HepG2 (cell line): ENCODE measurements at regions not wholly inside any gene's neighbourhood (a gene's known extent, or its start where the extent isn't known, plus 50 kb on each side); places are given as distances from the start of the nearest gene placed in this dataset. TPM values are rescaled to one million over a fixed set of nuclear protein-coding genes. Genes with fewer than 3 reads are reported as not detected.

Experiments
- ATAC-seq: fragments of 200-7000 bp; cut with Tn5 transposase; 3 replicates; pipeline ENCODE4 v1.9.1; 2020; ENCODE audit warnings: mild to moderate bottlenecking, moderate library complexity
- BruUV-seq: library from RNA; stranded (reverse); fragments of 400-500 nt; replicated peaks from 2 replicates; lab custom pipeline; 2021; lab: Mats Ljungman, UMichigan
- CTCF ChIA-PET: fragments of 300-600 bp; formaldehyde crosslinking; extraction: SDS; loops from one replicate; lab custom pipeline; 2021; ENCODE audit warnings: low total read pairs, inconsistent platforms, low intra/inter-chr PET ratio; lab: Yijun Ruan, JAX
- POLR2A ChIA-PET: fragments of 350-600 bp; sonication (Branson Sonifier 250); formaldehyde crosslinking; loops from one replicate; lab custom pipeline; 2020; ENCODE audit warnings: antibody characterized with exemption, inconsistent platforms; lab: Yijun Ruan, JAX
- DNase-seq: peaks from one replicate; pipeline ENCODE4 v3.0.0-alpha.2; 2015; ENCODE audit warnings: low spot score
- FAIRE-seq: peaks from 3 replicates; lab custom pipeline; 2011; peaks lifted over from hg19 to GRCh38; lab: Jason Lieb, UNC
- H2AFZ ChIP-seq: one replicate; pipeline ENCODE4 v1.6.1; 2011; ENCODE audit warnings: low read length, inconsistent platforms
- H3K27ac ChIP-seq: fragments of 300-600 bp; 3 replicates; pipeline ENCODE4 v1.8.0; 2011; ENCODE audit warnings: mixed run types, mild to moderate bottlenecking, mixed read lengths, low read length, inconsistent platforms; ENCODE audit not compliant: insufficient read depth; ENCODE audit errors: extremely low read length
- H3K27me3 ChIP-seq, 2 experiments: fragments of 200-600 bp in 1 of 2; 2 replicates in 1 of 2; 3 replicates in 1 of 2; pipeline versions ENCODE4 v1.6.0 to v1.8.0; 2011; ENCODE audit warnings: low read length in 2 of 2, mild to moderate bottlenecking in 2 of 2, moderate library complexity in 2 of 2, inconsistent platforms in 1 of 2; ENCODE audit not compliant: insufficient read depth in 2 of 2, control insufficient read depth in 1 of 2
- H3K36me3 ChIP-seq, 2 experiments: fragments of 200-600 bp in 1 of 2; replicated peaks in 1 of 2; 2 replicates in 1 of 2; 3 replicates in 1 of 2; pipeline versions ENCODE4 v1.5.1 to v1.8.0; 2011; ENCODE audit warnings: low read length in 2 of 2, inconsistent platforms in 1 of 2; ENCODE audit not compliant: insufficient read depth in 2 of 2, control insufficient read depth in 1 of 2
- H3K4me1 ChIP-seq: 2 replicates; pipeline ENCODE4 v1.5.1; 2012; ENCODE audit warnings: low read length, inconsistent platforms; ENCODE audit not compliant: insufficient read depth
- H3K4me2 ChIP-seq: 2 replicates; pipeline ENCODE4 v1.6.0; 2011; ENCODE audit warnings: low read depth, low read length, inconsistent platforms
- H3K4me3 ChIP-seq, 3 experiments: fragments of 200-600 bp in 1 of 3; sonication (generic), shearing (Covaris generic) in 1 of 3; replicated peaks in 1 of 3; 2 replicates each; pipeline ENCODE4 v1.5.1; 2011 to 2016; ENCODE audit warnings: low read length in 3 of 3, inconsistent platforms in 2 of 3, low read depth in 2 of 3, mild to moderate bottlenecking in 2 of 3, control low read depth in 1 of 3, mixed read lengths in 1 of 3; ENCODE audit not compliant: insufficient read depth in 1 of 3
- H3K79me2 ChIP-seq: one replicate; pipeline ENCODE4 v1.6.1; 2011; ENCODE audit warnings: low read length, inconsistent platforms; ENCODE audit not compliant: insufficient read depth
- H3K9ac ChIP-seq: 2 replicates; pipeline ENCODE4 v1.6.0; 2011; ENCODE audit warnings: mild to moderate bottlenecking, low read depth, low read length, inconsistent platforms; ENCODE audit not compliant: insufficient read depth
- H3K9me3 ChIP-seq: 2 replicates; pipeline ENCODE4 v1.5.1; 2012; ENCODE audit warnings: mild to moderate bottlenecking, low read length
- H4K20me1 ChIP-seq: 2 replicates; pipeline ENCODE4 v1.6.0; 2011; ENCODE audit warnings: inconsistent platforms, mild to moderate bottlenecking, low read length, moderate library complexity; ENCODE audit not compliant: insufficient read depth
- CAMTA2 ChIP-seq: sonication (generic); formaldehyde crosslinking; IDR thresholded peaks from 2 replicates; pipeline ENCODE4 v1.4.0; 2020; ENCODE audit warnings: mild to moderate bottlenecking, missing genetic modification reagents, borderline replicate concordance
- CERS6 ChIP-seq: sonication (generic); formaldehyde crosslinking; IDR thresholded peaks from 2 replicates; pipeline ENCODE4 v1.5.0; 2020; ENCODE audit warnings: missing genetic modification reagents
- HNF4A ChIP-seq: sonication (generic); formaldehyde crosslinking; IDR thresholded peaks from 2 replicates; pipeline ENCODE4 v1.4.0; 2020; ENCODE audit warnings: missing genetic modification reagents
- U2AF1 ChIP-seq: fragments of 200-400 bp; formaldehyde crosslinking; optimal IDR thresholded peaks from 2 replicates; pipeline ENCODE3; 2017; ENCODE audit warnings: mild to moderate bottlenecking, low read depth, low read length
- WGBS: methylation state at CpG from one replicate; pipeline ENCODE4 v1.1.6; 2017; ENCODE audit warnings: low lambda C conversion rate; 5-methylcytosine and 5-hydroxymethylcytosine counted together
- in situ Hi-C: cut with HindIII; loops from 2 replicates; pipeline ENCODE4 v1.10.0; 2017; ENCODE audit warnings: low pct_unique_long_range_greater_than_20kb; ENCODE audit not compliant: extremely low pct_ligation_motif_present
- intact Hi-C: fragments of 100-400 bp; cut with micrococcal nuclease; formaldehyde crosslinking; loops from one replicate; pipeline ENCODE4 v1.10.0; 2022; ENCODE audit not compliant: unreplicated experiment
- microRNA-seq: library from miRNA; unstranded; fragments of <30 nt; microRNA quantifications from one replicate; pipeline ENCODE4, GENCODE V29; 2020
- small RNA-seq, 3 experiments: library from RNA; depleted of rRNA; stranded (forward); fragments of <200 nt; gene quantifications; one replicate each; pipeline ENCODE3, GENCODE V24; 2012; ENCODE audit warnings: low read depth in 2 of 3, low replicate concordance in 1 of 3; ENCODE audit not compliant: insufficient read length in 3 of 3, insufficient read depth in 2 of 3

- TF ChIP-seq HNF4A (CRISPR knock-in tag) (peak; percentile 52), CAMTA2 (CRISPR knock-in tag) (no peak)
Measured at GRCh38 chr3:96756516-96756915, 57.9 kb upstream of the EPHA6 start (continued).

GRCh38 chr3:96760956-96761355, 53.4 kb upstream of the EPHA6 start:
- Histone ChIP-seq H3K4me1 (peaks cover 9% of the 10 kb centered on the region), H3K9ac (no peak overlapping the region), H3K27ac (no peak overlapping the region), H3K4me3 (no peak overlapping the region), H3K27me3 (no peaks in the 10 kb centered on the region), H2AFZ (no peak overlapping the region), H3K36me3 (no peaks in the 10 kb centered on the region), H3K9me3 (peaks cover 22% of the 10 kb centered on the region; the same call in 1 of the 2 replicates), H3K79me2 (no peaks in the 10 kb centered on the region), H4K20me1 (no peaks in the 10 kb centered on the region), H3K4me2 (no peak overlapping the region)
- FAIRE-seq (no peak), DNase-seq (no peak), ATAC-seq (no peak)
- intact Hi-C loops = no loop called here
- no TSS peak for BruUV-seq
- ChIA-PET CTCF (no interaction called here), POLR2A (no interaction called here)
- TF ChIP-seq CERS6 (CRISPR knock-in tag) = no peak
- no peak for TF ChIP-seq U2AF1
- in situ Hi-C loops = no loop called here
- WGBS = 27% methylated on average over 4 of the region's 4 CpGs

Small RNAs in the stretch of these regions (microRNA-seq; reads per million reads assigned to microRNA genes)
- not detected for gene MIR8060

Small RNAs in the stretch of these regions (small RNA-seq; reads per million reads assigned to genes)
- gene MIR8060 (0 reads per million in 3 experiments), gene RNU6-1094P (0 reads per million in 3 experiments)
